GM19193 (cell line): ENCODE measurements at regions not wholly inside any gene's neighbourhood (a gene's known extent, or its start where the extent isn't known, plus 50 kb on each side); places are given as distances from the start of the nearest gene placed in this dataset.

Source experiments
- POLR2A ChIP-seq: IDR thresholded peaks from 4 replicates; pipeline ENCODE4 v1.6.1; 2011; ENCODE audit not compliant: insufficient read depth, insufficient read length; ENCODE audit errors: extremely low read depth

DNA sequence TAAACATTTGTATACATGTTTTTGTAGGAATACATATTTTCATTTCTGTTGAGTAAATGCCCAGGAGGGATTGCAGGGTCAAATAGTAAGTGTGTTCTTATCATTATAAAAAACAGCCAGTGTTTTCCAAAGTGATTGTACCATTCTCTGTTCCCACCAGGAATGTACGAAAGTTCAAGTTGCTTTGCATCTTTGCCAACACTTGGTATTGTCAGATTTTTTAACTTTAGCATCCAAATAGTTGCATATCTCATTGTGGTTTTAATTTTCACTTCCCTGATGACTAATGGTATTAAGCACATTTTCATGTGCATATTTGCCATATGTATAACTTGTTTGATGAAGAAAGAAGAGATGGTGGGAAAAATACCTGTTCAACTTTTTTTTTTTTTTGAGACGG lies 213.9 kb downstream of the ZNF365 start:
- TF ChIP-seq POLR2A, result no peak

DNA sequence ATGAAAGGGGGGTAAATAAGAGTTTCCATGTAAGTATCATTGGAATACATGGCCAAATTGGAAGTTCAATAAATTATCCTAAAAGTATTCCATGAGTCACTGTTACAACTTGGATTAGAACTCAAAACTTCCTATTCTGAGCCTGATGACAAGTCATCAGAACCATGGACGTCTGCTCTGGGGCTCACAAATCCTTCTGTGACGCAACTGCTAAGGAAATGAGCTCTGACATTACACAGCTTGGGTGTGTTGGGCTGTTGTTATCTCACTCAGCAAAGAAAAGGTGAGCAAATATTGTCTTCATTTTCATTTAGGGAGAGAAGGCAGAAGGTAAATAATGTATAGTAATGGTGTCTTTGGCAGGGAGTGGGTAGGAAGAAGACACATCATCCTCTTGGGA lies 214.8 kb upstream of the ADO start:
- TF ChIP-seq POLR2A, result no peak

DNA sequence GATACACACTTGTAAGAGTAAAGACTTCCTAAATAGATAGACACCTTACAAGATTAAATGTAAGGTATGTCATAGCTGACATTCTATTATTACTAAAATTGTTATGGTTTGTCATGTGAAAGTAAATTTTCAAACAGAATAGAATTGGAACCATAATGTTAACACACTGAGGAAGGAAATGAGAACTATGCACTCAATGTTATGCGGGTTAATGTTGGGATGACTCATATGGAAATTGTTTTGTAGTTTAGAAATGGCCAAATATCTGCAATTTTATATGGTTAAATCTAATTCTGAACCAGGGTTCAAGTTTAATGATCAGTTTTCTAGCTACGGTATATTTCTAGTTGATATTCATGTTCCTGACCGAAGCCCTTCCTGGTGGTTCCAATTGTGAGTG lies 214.2 kb upstream of the ADO start:
- no peak for TF ChIP-seq POLR2A

DNA sequence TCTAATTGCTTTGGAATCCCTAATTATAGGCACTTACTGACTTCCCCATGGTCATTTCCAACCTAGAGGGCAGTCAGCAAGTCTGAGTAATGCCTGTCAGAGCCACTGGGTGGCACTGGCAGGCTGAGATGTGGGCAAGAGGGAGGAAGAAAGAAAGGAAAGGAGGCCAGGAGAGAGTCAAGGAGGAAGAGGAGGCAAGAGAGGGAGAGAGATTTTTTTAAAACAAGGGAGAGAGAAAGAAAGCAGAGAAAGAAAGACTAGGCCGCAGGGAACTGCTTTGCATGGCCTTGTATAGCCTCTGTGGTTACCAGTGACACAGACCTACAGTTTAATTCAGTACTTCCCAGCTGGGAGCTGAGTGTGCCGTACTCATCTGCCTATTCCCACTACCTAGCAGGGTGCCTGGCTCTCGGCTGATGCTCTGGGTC lies 210.4 kb upstream of the ADO start:
- TF ChIP-seq POLR2A, result no peak

DNA sequence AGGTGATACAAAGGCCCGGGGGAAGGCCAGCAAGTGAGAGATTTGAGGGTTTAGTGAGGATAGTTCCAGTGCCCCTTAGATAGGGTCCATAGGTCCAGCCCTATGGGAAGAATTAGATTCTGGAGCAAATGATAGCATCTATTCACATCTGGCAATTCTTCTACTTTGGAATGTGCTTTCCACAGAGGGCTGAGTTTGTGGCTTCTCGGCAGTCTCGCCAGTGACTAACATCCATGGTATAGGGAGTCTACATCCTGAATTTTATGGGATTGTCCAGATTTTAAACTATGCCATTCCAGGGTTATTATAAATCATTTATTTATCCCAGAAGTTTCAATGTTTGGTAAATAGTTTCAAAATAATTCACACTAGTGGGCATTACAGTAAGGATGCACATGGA lies 207.3 kb upstream of the ADO start:
- no peak for TF ChIP-seq POLR2A

DNA sequence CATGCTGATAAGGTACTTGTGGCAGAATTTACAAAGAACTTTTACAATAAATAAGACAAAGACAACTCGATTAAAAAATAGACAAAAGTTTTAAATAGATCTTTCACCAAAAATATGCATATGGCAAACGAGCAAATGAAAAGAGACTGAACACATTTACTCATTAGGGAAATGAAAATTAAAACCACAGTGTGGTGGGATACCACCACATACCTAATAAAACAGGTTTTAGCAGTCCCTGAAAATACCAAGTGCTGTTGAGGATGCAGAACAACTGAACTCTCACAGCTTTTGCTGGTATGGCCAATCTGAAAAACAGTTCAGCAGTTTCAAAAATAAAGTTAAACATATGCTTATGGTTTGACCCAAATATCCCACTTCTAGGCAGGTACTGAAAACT lies 205.4 kb upstream of the ADO start:
- no peak for TF ChIP-seq POLR2A

DNA sequence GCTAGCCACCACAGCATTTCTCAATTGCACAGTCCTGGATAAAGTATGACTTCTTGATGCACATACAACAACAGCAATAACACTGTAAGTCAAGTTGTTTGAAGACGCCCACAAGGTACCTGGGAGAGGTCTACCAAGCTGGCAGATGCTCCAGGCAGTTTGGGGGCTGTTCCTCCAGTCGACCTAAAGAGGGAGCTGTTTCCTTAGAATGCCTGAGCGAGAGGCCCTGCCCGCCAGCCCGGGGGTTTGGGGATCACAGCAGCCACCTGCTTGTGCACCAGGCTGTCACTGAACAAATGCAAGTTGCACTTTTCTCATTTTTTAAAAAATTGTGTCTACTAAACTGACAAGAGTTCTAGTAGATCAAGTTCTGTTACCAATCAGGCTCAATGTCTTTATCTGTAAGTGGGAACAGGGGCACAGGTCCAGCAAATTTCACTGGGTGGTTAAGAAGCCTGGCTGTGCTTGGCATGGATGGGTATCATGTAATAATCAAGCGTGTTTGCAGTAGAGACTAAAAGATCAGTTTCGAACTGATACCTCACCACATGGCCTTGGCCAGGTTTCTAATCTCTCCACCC lies 193.8 kb upstream of the ADO start:
- TF ChIP-seq POLR2A, result no peak

DNA sequence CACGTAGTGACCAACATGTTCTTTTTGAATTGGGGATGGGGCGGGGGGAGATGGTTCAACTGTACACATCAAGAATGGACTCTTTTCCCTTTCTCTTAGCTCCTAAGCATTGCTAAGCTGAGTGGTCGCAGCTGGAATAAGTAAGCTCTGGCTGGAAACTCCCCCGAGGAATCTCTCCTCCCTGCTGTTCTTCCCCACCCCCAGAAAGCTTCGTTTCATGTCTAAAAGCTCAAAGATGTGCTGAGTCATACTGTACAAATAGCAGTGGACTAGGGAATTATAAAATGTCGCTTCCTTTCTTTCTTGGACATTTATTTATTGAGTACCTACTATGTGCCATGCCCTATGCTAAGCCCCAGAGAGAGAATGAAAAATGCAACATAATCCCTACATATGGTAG lies 191.1 kb upstream of the ADO start:
- TF ChIP-seq POLR2A, result no peak

DNA sequence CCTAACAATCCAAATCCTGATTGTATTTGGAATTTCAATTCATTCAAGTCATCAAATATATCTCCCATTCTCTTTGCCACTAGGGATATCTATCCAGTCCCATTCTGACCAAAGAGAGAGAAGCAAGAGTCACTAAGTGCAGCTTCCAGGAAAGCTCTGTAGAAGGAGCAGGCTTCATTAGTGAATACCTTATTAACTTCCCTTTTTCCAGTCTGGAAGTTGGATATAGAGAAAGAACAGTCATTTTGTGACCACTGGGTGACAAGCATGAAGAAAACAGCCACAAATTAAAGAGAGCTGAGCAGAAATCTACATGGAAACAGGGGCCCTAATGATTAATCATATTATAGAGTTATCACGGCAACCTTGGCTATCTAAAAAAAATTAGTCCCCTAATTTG lies 190.7 kb upstream of the ADO start:
- no peak for TF ChIP-seq POLR2A

DNA sequence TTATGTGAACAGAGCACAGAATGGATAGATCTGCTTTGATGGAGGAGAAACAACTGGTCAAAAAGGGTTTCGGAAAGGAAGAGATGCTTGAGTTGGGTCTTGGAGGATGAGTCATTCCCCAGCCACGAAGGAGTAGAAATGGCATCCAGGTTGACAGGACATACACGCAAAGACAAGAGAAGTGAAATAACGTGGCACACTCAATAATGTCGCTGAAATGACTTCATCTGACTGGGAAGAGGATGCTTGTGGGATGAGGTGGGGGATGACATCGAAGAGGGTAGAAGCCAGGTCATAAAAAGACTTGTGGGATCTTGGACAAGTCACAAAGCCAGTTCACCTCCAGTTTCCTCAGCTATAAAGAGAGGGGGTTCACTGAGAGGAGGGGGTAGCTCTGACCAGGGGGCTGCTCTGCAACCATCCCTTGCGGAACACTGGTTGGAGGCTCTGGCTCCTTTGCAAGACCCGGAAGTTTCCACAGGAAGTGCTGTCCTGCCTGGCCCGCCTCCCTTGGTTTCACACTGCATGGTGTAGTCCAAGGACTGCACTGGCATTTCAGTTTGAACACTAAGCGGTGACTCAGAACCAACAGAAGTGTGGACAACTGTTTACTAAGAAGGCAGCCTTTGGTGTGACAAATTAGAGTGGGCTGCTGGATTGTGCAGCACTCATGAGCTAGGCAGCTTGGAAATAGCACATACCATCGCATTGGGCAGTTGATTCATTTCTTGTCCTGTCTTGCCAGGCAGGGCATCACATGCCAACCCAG lies 189.9 kb upstream of the ADO start:
- TF ChIP-seq POLR2A, result no peak

DNA sequence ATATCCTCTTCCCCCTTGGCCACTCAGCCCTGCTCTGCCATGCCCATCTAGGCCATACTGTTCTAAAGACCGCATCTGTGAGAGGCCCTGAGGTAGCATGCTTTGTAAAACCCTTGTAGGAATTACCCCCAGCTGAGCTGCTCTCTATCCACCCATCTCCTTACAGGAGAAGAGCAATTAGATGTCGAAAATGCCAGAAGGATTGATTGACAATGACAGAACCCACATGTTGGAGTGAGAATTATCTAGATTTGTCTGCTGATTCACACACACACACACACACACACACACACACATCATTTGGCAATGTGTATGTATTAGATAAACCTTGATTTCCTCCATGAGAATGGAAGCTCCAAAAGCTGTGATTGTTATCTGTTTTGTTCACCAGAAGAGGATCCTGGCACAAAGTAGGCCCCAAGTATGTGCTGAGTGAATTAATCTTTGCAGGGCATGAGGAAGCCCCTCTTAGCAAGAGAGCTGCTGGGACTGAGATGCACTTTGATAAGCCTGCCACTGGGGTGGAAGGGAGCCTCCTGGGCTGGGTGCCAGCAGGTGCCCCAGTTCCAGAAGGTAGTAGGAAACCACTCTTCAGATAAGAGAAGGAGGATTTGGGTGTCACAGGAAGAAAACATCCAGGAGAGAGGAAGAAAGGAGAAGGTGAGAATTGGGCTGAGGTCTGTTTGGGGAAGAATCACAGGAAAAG lies 187.5 kb upstream of the ADO start:
- no peak for TF ChIP-seq POLR2A

DNA sequence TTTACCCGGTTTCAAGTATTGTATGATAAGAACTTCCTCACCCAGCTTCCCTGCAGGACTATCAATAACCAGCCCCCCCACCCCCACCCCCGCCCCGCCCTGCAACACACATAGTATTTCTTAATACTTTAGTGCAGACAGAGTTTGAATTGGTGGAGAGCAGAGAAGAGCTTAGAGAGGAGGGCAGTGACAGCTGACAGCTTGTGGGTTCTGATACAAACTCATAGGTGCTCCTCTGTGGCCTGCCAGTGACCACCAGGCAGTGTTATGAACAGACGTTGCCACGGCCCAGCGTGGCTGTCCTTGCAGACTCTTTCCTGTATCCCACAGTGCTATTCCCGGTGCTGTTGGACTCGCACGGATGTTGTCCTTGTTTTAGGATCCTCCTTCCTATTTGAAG lies 186.9 kb upstream of the ADO start:
- no peak for TF ChIP-seq POLR2A

DNA sequence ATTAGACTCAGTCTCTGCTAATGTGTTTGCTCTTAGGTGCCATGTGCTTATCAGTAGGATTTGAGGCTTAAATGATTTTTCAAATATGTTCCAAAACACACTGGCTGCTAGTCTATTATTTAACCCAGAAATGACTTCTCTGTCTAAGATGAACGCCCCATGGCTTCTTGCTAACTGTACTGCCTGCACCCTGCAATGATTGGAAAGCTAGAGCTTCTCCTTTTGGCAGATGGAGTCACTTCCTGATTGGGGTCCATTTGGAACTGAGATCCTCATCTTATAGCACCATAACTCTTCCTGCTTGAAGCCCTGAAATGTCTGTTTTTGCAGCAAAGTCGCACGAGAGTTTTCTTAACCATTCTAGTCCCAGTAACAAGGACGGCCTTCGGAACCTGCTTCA lies 186.5 kb upstream of the ADO start:
- no peak for TF ChIP-seq POLR2A

DNA sequence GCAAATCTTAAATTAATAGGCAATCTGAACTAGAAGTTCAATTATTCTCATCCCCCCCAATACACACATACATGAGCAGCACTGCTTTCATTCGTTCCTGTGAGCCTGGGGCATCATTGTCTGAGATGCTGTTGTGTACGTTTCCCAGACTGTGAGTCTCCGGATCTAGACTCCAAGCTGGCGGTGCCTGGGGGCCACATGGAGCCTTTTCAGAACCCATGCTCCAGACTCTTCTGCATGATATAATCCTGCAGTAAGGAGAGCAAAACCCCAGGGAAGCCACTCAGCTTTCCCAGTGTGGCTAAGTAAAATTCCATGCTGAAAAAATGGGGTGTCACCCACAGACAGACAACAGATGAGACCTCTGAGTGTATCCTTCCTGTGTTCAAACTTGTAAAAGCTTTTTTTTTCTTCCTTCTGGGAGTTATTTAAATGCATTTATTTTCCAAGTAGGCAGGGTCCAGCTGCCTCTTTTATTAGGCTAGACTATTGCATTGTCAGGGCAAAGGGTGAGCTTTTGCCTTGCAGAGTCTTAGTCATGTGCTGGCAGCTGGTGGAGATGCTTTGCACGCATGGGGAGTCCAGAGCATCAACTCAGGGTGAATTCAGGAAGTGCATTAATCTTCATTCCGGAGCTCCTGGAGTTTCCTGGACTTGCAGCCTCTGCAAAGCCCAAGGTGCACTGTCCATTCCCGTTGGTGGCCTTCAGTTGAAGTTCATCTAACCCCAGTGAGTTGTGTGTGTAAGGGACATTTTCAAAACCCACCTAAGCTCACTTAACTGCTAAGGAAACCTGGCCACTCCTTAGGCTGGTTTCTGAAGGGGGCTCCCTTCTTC lies 185.7 kb upstream of the ADO start:
- no peak for TF ChIP-seq POLR2A

DNA sequence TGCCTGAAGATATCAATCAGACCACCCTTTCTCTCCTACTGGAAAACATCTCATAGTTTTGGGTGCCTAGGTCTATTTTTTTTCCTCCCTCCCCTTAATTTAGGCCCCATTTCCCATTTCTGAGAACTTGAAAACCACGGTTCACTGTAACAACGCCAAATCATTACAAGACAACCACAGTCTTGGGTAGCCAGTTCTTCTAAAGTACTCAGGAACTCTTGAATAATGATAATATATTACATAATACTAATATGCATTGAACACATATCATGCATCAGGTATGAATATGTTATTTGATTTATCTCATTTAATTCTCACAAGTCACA lies 185.1 kb upstream of the ADO start:
- TF ChIP-seq POLR2A, result no peak
